Keratinocyte (primary cell): ENCODE measurements at regions not wholly inside any gene's neighbourhood (a gene's known extent, or its start where the extent isn't known, plus 50 kb on each side); places are given as distances from the start of the nearest gene placed in this dataset.

Source experiments
- DNase-seq: peaks from one replicate; pipeline ENCODE4 v3.0.0-alpha.2; 2011; ENCODE audit warnings: low read depth, missing footprints, low spot score
- FAIRE-seq: peaks from 2 replicates; lab custom pipeline; 2011; peaks lifted over from hg19 to GRCh38; lab: Jason Lieb, UNC
- H2AFZ ChIP-seq: 2 replicates; pipeline ENCODE4 v1.6.0; 2012; ENCODE audit warnings: low read length, control low read depth, inconsistent platforms; ENCODE audit not compliant: control insufficient read depth
- H3K27ac ChIP-seq: 2 replicates; pipeline ENCODE4 v1.5.1; 2011; ENCODE audit warnings: low read length; ENCODE audit not compliant: control insufficient read depth, insufficient read depth
- H3K27me3 ChIP-seq: 3 replicates; pipeline ENCODE4 v1.6.0; 2011; ENCODE audit warnings: low read length; ENCODE audit not compliant: control insufficient read depth, insufficient read depth; ENCODE audit errors: extremely low read depth
- H3K36me3 ChIP-seq, 2 experiments: 2 replicates in 1 of 2; 3 replicates in 1 of 2; pipeline ENCODE4 v1.5.1; 2011; ENCODE audit warnings: low read length in 2 of 2, mild to moderate bottlenecking in 1 of 2; ENCODE audit not compliant: control insufficient read depth in 2 of 2, insufficient read depth in 2 of 2; ENCODE audit errors: extremely low read depth in 1 of 2
- H3K4me1 ChIP-seq: 3 replicates; pipeline ENCODE4 v1.5.1; 2011; ENCODE audit warnings: low read length; ENCODE audit not compliant: control insufficient read depth, insufficient read depth; ENCODE audit errors: extremely low read depth
- H3K4me2 ChIP-seq: 3 replicates; pipeline ENCODE4 v1.6.0; 2011; ENCODE audit warnings: low read depth, low read length; ENCODE audit not compliant: control insufficient read depth, insufficient read depth; ENCODE audit errors: extremely low read depth
- H3K4me3 ChIP-seq, 3 experiments: fragments of 200-600 bp in 1 of 3; sonication (generic) in 1 of 3; 2 replicates in 2 of 3; 3 replicates in 1 of 3; pipeline ENCODE4 v1.5.1; 2011 to 2016; ENCODE audit warnings: low read length in 3 of 3, mild to moderate bottlenecking in 3 of 3, control low read depth in 2 of 3, inconsistent platforms in 1 of 3, low read depth in 1 of 3, mixed read lengths in 1 of 3, mixed run types in 1 of 3, moderate library complexity in 1 of 3; ENCODE audit not compliant: control insufficient read depth in 2 of 3, insufficient read depth in 2 of 3; ENCODE audit errors: extremely low read depth in 1 of 3
- H3K79me2 ChIP-seq: 2 replicates; pipeline ENCODE4 v1.6.0; 2012; ENCODE audit warnings: low read length; ENCODE audit not compliant: control insufficient read depth, insufficient read depth
- H3K9ac ChIP-seq: 3 replicates; pipeline ENCODE4 v1.6.0; 2011; ENCODE audit warnings: low read length; ENCODE audit not compliant: control insufficient read depth, insufficient read depth; ENCODE audit errors: extremely low read depth
- H3K9me1 ChIP-seq: 3 replicates; pipeline ENCODE4 v1.6.0; 2011; ENCODE audit warnings: low read length; ENCODE audit not compliant: control insufficient read depth, insufficient read depth; ENCODE audit errors: extremely low read depth
- H3K9me3 ChIP-seq: 2 replicates; pipeline ENCODE4 v1.5.1; 2012; ENCODE audit warnings: low read depth, low read length; ENCODE audit not compliant: control insufficient read depth
- H4K20me1 ChIP-seq: 3 replicates; pipeline ENCODE4 v1.6.0; 2011; ENCODE audit warnings: low read length; ENCODE audit not compliant: control insufficient read depth, insufficient read depth; ENCODE audit errors: extremely low read depth
- EZH2 ChIP-seq: IDR thresholded peaks from one replicate; pipeline ENCODE4 v1.6.1; 2012; ENCODE audit warnings: inconsistent platforms, mild to moderate bottlenecking, low read length, moderate library complexity
- dilution Hi-C: fragments of 300-500 bp; cut with MboI; formaldehyde crosslinking; loops from one replicate; pipeline ENCODE4 v1.7.0; 2020; ENCODE audit warnings: low sequenced_read_pairs; ENCODE audit not compliant: extremely low pct_ligation_motif_present
- TF ChIP-seq, protein P1 (sequence below), 3 experiments: IDR thresholded peaks in 1 of 3; conservative IDR thresholded peaks in 1 of 3; optimal IDR thresholded peaks in 1 of 3; 2 replicates in 2 of 3; 3 replicates in 1 of 3; pipeline versions ENCODE3 to v1.5.1; 2011; ENCODE audit warnings: low read length in 3 of 3, mild to moderate bottlenecking in 3 of 3, moderate library complexity in 2 of 3, control low read depth in 1 of 3, inconsistent platforms in 1 of 3; ENCODE audit not compliant: insufficient read depth in 2 of 3; ENCODE audit errors: extremely low read depth in 1 of 3

DNA sequence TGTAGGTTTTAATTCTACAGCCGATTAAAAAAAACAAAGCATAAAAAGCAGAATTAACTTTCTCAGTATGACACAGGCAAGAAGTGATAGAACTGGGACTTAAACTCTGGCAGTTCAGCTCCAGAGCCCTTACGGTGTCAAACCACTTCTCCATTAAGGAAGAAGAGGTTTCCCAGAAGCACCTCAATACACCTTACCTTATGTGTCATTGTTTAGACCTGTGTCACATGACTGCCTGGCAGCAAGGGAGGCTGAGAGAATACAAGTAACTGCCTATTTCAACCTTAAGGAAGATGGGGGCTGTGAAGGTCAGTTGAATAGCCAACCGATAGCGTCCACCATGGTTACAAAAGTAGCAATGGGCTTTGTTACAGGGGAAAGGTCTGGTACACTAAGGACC, 54.6 kb upstream of the ARHGAP5 start:
- Histone ChIP-seq H3K9me1 (no peaks in the 10 kb centered on the region), H3K4me3 (no peak overlapping the region), H3K9me3 (no peaks in the 10 kb centered on the region), H3K4me1 (peaks cover 20% of the 10 kb centered on the region), H2AFZ (no peak overlapping the region), H3K27me3 (no peaks in the 10 kb centered on the region), H3K9ac (no peak overlapping the region), H4K20me1 (no peaks in the 10 kb centered on the region), H3K36me3 (no peaks in the 10 kb centered on the region), H3K27ac (no peak overlapping the region), H3K4me2 (no peak overlapping the region), H3K79me2 (no peaks in the 10 kb centered on the region)
- DNase-seq (no peak), FAIRE-seq (no peak)
- TF ChIP-seq EZH2: no peak
- TF ChIP-seq, protein P1, sequence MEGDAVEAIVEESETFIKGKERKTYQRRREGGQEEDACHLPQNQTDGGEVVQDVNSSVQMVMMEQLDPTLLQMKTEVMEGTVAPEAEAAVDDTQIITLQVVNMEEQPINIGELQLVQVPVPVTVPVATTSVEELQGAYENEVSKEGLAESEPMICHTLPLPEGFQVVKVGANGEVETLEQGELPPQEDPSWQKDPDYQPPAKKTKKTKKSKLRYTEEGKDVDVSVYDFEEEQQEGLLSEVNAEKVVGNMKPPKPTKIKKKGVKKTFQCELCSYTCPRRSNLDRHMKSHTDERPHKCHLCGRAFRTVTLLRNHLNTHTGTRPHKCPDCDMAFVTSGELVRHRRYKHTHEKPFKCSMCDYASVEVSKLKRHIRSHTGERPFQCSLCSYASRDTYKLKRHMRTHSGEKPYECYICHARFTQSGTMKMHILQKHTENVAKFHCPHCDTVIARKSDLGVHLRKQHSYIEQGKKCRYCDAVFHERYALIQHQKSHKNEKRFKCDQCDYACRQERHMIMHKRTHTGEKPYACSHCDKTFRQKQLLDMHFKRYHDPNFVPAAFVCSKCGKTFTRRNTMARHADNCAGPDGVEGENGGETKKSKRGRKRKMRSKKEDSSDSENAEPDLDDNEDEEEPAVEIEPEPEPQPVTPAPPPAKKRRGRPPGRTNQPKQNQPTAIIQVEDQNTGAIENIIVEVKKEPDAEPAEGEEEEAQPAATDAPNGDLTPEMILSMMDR (optimal IDR thresholded peaks at IDR 0.05 in 1 of 3, IDR thresholded peaks at IDR 0.05 in 1 of 3, conservative IDR thresholded peaks at IDR 0.05 in 1 of 3; ENCODE audit: extremely low read depth in 1 of 3, insufficient read depth in 2 of 3, low read length in 3 of 3): no peak
- dilution Hi-C loops: no loop called here

DNA sequence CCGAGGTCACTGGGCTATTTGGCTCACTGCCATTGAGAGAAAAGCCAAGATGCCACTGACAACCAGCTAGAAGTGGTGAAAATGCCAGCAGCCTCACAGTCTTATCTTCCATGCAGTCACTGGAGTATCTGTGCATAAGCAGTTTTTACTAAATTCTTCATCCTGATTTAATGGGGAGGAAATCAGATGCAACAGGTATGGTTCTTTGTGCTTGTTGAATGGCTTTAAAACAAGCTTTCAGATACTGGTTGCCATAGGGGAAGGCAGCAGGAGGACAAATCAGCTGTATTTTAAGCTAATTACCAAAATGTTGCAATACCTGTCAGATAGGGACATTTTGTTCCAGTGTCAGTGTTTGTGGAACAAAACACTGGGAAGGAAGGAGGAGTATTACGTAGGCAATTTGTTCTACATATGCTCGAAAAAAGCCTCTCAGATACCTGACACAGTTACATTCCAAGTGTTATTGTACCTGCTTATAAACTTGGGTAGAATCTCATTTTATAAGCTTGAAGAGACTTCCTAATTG, 54.1 kb upstream of the ARHGAP5 start:
- Histone ChIP-seq H4K20me1 (no peaks in the 10 kb centered on the region), H3K9me1 (no peaks in the 10 kb centered on the region), H2AFZ (no peak overlapping the region), H3K4me2 (no peak overlapping the region), H3K9ac (no peak overlapping the region), H3K79me2 (no peaks in the 10 kb centered on the region), H3K27me3 (no peaks in the 10 kb centered on the region), H3K4me3 (no peak overlapping the region), H3K4me1 (peaks cover 20% of the 10 kb centered on the region), H3K27ac (no peak overlapping the region), H3K9me3 (no peaks in the 10 kb centered on the region), H3K36me3 (no peaks in the 10 kb centered on the region)
- no peak for TF ChIP-seq EZH2
- TF ChIP-seq, protein P1 (optimal IDR thresholded peaks at IDR 0.05 in 1 of 3, IDR thresholded peaks at IDR 0.05 in 1 of 3, conservative IDR thresholded peaks at IDR 0.05 in 1 of 3; ENCODE audit: extremely low read depth in 1 of 3, insufficient read depth in 2 of 3, low read length in 3 of 3): no peak
- dilution Hi-C loops: no loop called here
- FAIRE-seq (no peak), DNase-seq (no peak)
